ENCODE measurements at regions not wholly inside any gene's neighbourhood (a gene's known extent, or its start where the extent isn't known, plus 50 kb on each side); places are given as distances from the start of the nearest gene placed in this dataset.
"Not testable (repeated sequence)": the region's sequence is repeated elsewhere in the genome, so short reads cannot be mapped to it uniquely, and the experiment has no call there.

- DNase-seq: no peak
These were observed 108.5 kb downstream of the FEM1C start for GRCh38 chr5:115435778-115436712.

GRCh38 chr5:115435065-115435777 is 109.4 kb downstream of the FEM1C start:
- DNase-seq: no peak

DNA sequence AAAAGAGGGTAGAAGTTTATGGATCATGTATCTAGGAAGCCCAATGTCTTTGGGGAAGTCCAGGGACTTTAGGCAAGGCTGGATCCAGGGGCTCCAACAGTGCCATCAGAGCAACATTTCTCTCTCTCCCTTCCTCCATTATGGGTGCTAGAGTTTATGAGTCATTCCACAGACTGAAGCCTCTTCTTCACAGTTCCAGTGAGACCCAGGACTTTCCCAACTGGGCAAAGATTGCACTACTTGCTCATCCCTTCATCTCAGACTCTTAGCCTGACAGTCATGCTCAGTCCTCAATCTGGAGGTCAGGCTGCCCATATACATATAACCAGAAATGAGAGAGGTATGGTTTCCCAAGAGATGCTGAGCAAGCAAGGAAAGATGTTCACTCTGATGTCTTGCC is 110.7 kb downstream of the FEM1C start:
- DNase-seq: no peak

- DNase-seq: no peak
These were observed 111.9 kb downstream of the FEM1C start for GRCh38 chr5:115432691-115433090.

- DNase-seq: no peak
These were observed 113.5 kb downstream of the FEM1C start for GRCh38 chr5:115431116-115431515.

DNA sequence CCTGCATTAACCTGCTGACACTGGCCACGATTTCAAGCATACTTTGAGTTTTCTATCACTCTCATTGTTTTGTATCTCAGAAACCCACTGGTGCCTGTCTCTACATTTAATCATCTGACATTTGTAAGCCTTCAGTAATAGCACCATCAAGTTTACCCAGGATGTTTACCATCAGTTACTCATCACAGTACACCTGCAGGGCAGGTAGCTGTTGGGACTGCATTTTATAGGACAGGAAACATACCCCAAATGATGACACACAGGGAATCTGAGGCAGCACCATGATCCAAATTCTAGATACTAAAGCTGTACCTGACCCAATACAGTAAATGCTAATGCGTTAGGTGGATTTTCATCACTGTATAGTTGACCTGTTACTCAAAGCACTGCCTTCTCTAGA is 114.2 kb downstream of the FEM1C start:
- no peak for DNase-seq

- no peak for DNase-seq
These were observed 115.1 kb downstream of the FEM1C start for GRCh38 chr5:115429345-115429940.

DNA sequence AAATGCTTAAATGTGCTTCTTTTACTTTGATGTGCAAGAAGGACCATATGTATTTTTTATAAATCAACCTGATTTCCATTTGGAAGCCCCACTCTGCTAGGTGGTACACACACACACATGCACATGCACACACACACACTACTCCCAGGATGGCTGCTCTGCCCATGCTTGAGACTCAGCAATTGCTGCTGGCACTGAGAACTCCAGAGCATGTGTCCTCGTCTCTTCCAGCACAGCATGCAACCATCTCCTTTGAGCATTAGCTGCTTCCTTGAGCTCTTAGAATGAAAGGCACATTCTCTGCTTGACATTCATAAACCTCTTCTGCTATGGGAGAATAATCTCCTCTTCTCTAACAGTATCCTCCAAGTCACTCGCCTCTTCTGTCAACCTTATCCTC is 115.9 kb downstream of the FEM1C start:
- no peak for DNase-seq

DNA sequence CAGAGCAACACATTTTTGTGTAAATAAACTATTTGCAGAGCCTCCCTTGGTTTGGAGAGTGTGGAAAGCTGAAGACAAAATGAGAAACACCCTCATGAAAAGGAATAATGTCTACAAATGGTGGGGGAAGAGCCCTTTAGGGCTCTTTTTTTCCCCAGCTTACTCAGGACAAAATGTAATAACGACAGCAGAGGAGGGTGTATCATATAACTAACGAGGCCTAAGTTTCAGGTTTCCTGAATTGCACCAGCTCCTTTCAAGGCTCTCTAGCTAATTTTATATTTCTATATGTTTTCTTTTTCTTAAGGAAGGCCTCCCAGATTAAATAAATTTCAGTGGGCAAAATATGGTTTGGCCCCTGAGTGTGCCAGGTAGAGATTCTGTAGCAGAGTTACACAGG is 116.3 kb downstream of the FEM1C start:
- DNase-seq: no peak

DNA sequence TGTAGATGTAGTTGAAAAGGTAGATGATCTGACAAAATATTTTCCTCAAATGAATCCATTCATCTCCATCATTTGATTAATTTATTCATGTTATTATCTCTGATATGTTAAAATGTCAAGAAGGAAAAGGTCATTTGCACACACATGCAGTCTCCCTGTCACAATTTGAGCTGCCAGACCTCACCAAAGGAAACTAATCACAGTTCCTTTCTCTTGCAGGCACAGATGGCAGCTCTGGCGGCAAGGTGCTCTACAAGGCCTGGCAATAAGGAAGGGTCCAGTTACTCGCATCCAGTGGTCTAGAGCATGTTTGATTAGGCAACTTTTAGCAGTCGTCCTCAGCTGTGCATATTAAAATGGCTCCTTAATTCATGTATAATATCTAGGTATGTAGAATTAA is 120.1 kb downstream of the FEM1C start:
- no peak for DNase-seq

GRCh38 chr5:115424030-115424429 is 120.5 kb downstream of the FEM1C start:
- DNase-seq: no peak

- no peak for DNase-seq
These were observed 121.0 kb downstream of the FEM1C start for GRCh38 chr5:115423541-115423940.

DNA sequence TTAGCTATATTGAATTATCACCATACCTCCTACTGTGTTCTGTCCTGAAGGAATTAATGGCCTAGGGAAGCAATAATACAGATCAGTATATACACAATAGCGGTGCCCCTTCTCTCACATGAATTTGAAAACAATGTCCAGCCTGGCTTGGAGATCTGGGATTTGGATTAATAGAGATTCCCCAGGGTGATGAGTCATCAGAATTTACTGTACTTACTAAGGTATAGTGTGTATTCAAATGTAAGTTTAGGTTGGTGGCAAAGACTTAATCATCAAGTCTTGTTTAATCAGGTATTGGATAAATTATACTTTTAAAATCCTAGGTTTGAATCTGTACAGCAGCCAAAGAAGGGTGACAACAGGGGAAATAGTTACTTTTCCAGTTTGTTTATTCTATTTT is 121.5 kb downstream of the FEM1C start:
- DNase-seq: no peak

DNA sequence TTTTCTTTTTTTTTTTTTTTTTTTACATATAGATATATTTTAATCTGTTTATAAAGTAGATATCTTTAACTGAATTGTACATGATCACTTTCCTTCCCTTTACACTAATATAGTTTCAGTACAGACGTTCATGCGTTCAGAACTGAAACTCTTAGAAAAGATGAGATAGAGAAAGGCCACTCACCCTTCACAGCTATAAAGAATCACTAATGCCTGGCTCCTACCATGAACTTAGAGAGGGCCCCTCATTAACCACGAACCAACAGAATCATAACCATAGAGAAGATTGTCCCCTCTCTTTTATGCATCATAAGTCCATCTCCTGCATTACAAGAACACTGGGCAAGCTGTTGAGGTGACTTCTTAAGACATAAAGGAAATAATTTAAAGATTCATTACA is 123.8 kb downstream of the FEM1C start:
- DNase-seq: not testable (repeated sequence)

DNA sequence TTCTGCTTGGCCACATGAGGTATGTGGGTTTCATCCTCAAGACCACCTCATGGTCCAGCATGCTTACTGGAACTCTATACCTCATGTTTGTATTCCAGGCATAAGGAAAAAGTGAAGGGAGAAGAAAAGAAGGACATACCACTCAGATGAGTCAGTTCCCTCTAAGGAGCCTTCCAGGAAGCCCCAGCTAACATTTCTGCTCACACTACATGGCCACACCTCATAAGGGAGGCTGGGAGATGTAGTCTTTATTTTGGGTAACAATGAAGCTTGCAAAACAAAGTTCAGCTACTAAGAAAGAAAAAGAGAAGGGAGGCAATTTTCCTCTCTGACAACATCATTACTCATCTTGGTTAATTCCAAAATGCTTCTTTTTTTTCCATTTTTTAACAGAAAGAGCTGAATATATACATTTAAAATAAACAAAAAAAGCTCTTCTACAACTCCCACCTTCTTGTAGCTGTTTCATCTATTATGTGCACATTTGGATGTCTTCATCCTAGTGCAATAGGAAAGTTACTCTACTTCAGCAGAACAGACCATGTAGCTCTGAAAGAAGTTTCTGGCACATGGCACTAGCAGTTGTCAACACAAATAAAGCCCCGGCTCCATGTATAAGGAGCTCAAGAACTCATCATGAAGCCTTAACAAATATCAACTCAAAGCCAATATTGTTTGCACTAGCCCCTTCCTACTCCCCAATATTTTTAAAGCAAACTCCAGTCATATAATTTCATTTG is 123.6 kb upstream of the CCDC112 start:
- DNase-seq: no peak

GRCh38 chr5:115418788-115419187 is 122.3 kb upstream of the CCDC112 start:
- DNase-seq: peak; percentile 22 to 35

GRCh38 chr5:115417076-115417475 is 120.6 kb upstream of the CCDC112 start:
- no peak for DNase-seq

DNA sequence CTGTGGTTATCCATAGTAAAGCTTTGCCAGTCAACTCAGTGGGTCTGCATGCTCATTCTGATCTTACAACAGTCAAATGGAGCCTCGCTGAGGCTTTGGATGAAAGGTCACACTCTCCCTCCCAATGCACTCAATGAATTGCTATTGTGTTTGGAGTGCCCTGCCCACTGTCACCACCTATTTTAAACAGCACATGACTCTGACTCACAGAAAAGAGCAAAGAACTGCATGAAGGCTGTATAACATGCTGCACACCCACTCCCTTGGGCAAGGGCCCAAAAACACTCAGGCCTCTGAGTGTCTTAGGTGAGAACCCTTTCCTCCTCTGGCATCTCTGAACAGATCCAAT is 118.7 kb upstream of the CCDC112 start:
- DNase-seq: no peak

DNA sequence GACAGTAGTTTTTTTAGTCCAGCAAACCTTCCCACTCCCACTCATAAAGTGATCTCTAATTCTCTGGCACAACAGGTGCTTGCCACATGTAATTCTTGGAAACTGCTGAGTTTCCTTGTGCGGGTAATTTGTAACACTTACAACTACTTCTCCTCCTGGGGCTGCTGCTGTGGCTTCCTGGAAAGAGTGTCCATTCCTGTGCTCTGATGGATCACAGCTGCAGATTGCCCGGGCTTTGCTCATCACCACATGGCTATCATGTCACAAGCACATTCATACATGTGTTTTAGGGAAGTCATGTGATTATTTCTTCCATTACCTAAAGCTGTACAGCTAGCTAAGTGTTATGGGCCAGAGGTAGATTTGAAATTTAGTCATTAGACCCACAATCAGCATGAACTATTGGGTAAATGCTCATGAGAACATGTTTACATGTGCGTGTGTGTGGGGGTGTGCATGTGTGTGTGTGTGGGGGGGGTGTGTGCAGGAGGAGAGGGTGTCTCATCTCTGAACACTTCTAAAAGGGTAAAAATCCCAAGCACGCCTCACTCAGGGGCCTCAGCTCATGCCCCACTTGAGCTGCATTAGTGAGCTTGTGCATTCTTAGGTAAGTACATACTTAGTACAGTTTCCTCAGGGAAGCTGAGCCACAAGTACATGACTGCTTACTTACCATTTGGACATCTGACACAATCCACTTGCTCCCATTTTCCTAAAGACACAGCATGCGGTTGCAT is 118.1 kb upstream of the CCDC112 start:
- no peak for DNase-seq

GRCh38 chr5:115413651-115414050 is 117.2 kb upstream of the CCDC112 start:
- DNase-seq: no peak

GRCh38 chr5:115409094-115409493 is 112.6 kb upstream of the CCDC112 start:
- no peak for DNase-seq

- DNase-seq: no peak
These were observed 106.5 kb upstream of the CCDC112 start for GRCh38 chr5:115402822-115403577.
